Activated CD4-positive, alpha-beta T cell treated with anti-CD3 and anti-CD28 coated beads for 48 hours (primary cell): ENCODE measurements at regions not wholly inside any gene's neighbourhood (a gene's known extent, or its start where the extent isn't known, plus 50 kb on each side); places are given as distances from the start of the nearest gene placed in this dataset.

ENCODE experiments used
- DNase-seq: peaks from one replicate; pipeline ENCODE4 v3.0.0-alpha.2; 2020

- DNase-seq: no peak
Observed at GRCh38 chr16:72256398-72257066, 84.6 kb upstream of the PMFBP1 start.

- DNase-seq: no peak
Observed at GRCh38 chr16:72255786-72256185, 83.8 kb upstream of the PMFBP1 start.

- DNase-seq: no peak
Observed at GRCh38 chr16:72247821-72248253, 75.9 kb upstream of the PMFBP1 start.

GRCh38 chr16:72246423-72246822, 74.5 kb upstream of the PMFBP1 start:
- DNase-seq: no peak

- no peak for DNase-seq
Observed at GRCh38 chr16:72244853-72245252, 72.9 kb upstream of the PMFBP1 start.

- no peak for DNase-seq
Observed at GRCh38 chr16:72243621-72244020, 71.7 kb upstream of the PMFBP1 start.

- DNase-seq: no peak
Observed at GRCh38 chr16:72242757-72243156, 70.8 kb upstream of the PMFBP1 start.

- no peak for DNase-seq
Observed at GRCh38 chr16:72241930-72242329, 70.0 kb upstream of the PMFBP1 start.

- DNase-seq: no peak
Observed at GRCh38 chr16:72241008-72241407, 69.1 kb upstream of the PMFBP1 start.

- DNase-seq: no peak
Observed at GRCh38 chr16:72240466-72240865, 68.5 kb upstream of the PMFBP1 start.

GRCh38 chr16:72236866-72237265, 64.9 kb upstream of the PMFBP1 start:
- DNase-seq: no peak

GRCh38 chr16:72234387-72234786, 62.4 kb upstream of the PMFBP1 start:
- DNase-seq: no peak

GRCh38 chr16:72228014-72228413, 56.1 kb upstream of the PMFBP1 start:
- DNase-seq: no peak

GRCh38 chr16:72226136-72226535, 54.2 kb upstream of the PMFBP1 start:
- DNase-seq: no peak

GRCh38 chr16:72224260-72224768, 52.4 kb upstream of the PMFBP1 start:
- DNase-seq: no peak

- DNase-seq: no peak
Observed at GRCh38 chr16:72222503-72222902, 50.5 kb upstream of the PMFBP1 start.
